ENCODE measurements at regions not wholly inside any gene's neighbourhood (a gene's known extent, or its start where the extent isn't known, plus 50 kb on each side); places are given as distances from the start of the nearest gene placed in this dataset.

- Histone ChIP-seq H3K9me3 (replicated peaks; ENCODE audit: insufficient read depth, low read length) (no peaks in the 10 kb centered on the region), H4K20me1 (ENCODE audit: insufficient read depth, low read length) (no peaks in the 10 kb centered on the region), H3K9ac (ENCODE audit: low read length) (no peak overlapping the region), H3K4me1 (ENCODE audit: low read length) (no peaks in the 10 kb centered on the region), H3K27me3 (replicated peaks; ENCODE audit: insufficient read depth, low read length) (no peaks in the 10 kb centered on the region), H3K27ac (ENCODE audit: low read length) (no peak overlapping the region), H3K4me2 (ENCODE audit: low read depth, low read length) (no peak overlapping the region), H3F3A (ENCODE audit: insufficient read depth, low read length) (no peaks in the 10 kb centered on the region), H3K9me2 (replicated peaks; ENCODE audit: insufficient read depth, low read length) (no peaks in the 10 kb centered on the region), H2AFZ (ENCODE audit: low read length) (no peak overlapping the region), H3K79me2 (ENCODE audit: low read length) (no peaks in the 10 kb centered on the region), H3K36me3 (replicated peaks; ENCODE audit: insufficient read depth, low read length) (no peaks in the 10 kb centered on the region), H3K4me3 (ENCODE audit: low read length) (no peak overlapping the region)
- no peak for TF ChIP-seq EZH2 (optimal IDR thresholded peaks at IDR 0.05; ENCODE audit: low read depth, low read length)
- no peak for TF ChIP-seq EZH2phosphoT487 (IDR thresholded peaks at IDR 0.05; ENCODE audit: low read length)
- no peak for TF ChIP-seq CTCF (IDR thresholded peaks at IDR 0.05; ENCODE audit: low read length)
- DNase-seq, result no peak
Measured at GRCh38 chr2:83238111-83238510, 1221.0 kb downstream of the SUCLG1 start.

- Histone ChIP-seq H3K4me2 (ENCODE audit: low read depth, low read length) (no peak overlapping the region), H3K27me3 (replicated peaks; ENCODE audit: insufficient read depth, low read length) (no peaks in the 10 kb centered on the region), H2AFZ (ENCODE audit: low read length) (no peak overlapping the region), H3F3A (ENCODE audit: insufficient read depth, low read length) (no peaks in the 10 kb centered on the region), H3K9me3 (replicated peaks; ENCODE audit: insufficient read depth, low read length) (no peaks in the 10 kb centered on the region), H3K79me2 (ENCODE audit: low read length) (no peaks in the 10 kb centered on the region), H3K9me2 (replicated peaks; ENCODE audit: insufficient read depth, low read length) (no peaks in the 10 kb centered on the region), H3K9ac (ENCODE audit: low read length) (no peak overlapping the region), H3K4me1 (ENCODE audit: low read length) (no peaks in the 10 kb centered on the region), H3K27ac (ENCODE audit: low read length) (no peak overlapping the region), H4K20me1 (ENCODE audit: insufficient read depth, low read length) (no peaks in the 10 kb centered on the region), H3K4me3 (ENCODE audit: low read length) (no peak overlapping the region), H3K36me3 (replicated peaks; ENCODE audit: insufficient read depth, low read length) (no peaks in the 10 kb centered on the region)
- no peak for DNase-seq
- TF ChIP-seq EZH2phosphoT487 (IDR thresholded peaks at IDR 0.05; ENCODE audit: low read length) (no peak), CTCF (IDR thresholded peaks at IDR 0.05; ENCODE audit: low read length) (no peak), EZH2 (optimal IDR thresholded peaks at IDR 0.05; ENCODE audit: low read depth, low read length) (no peak)
Measured at GRCh38 chr2:83234246-83234645, 1224.8 kb downstream of the SUCLG1 start.

- Histone ChIP-seq H3K4me3 (ENCODE audit: low read length) (no peak overlapping the region), H3K79me2 (ENCODE audit: low read length) (no peaks in the 10 kb centered on the region), H3K9ac (ENCODE audit: low read length) (no peak overlapping the region), H3K4me2 (ENCODE audit: low read depth, low read length) (no peak overlapping the region), H4K20me1 (ENCODE audit: insufficient read depth, low read length) (no peaks in the 10 kb centered on the region), H3K27ac (ENCODE audit: low read length) (no peak overlapping the region), H3K4me1 (ENCODE audit: low read length) (no peaks in the 10 kb centered on the region), H3K27me3 (replicated peaks; ENCODE audit: insufficient read depth, low read length) (no peaks in the 10 kb centered on the region), H3K9me3 (replicated peaks; ENCODE audit: insufficient read depth, low read length) (no peaks in the 10 kb centered on the region), H3K36me3 (replicated peaks; ENCODE audit: insufficient read depth, low read length) (no peaks in the 10 kb centered on the region), H3K9me2 (replicated peaks; ENCODE audit: insufficient read depth, low read length) (no peaks in the 10 kb centered on the region), H2AFZ (ENCODE audit: low read length) (no peak overlapping the region), H3F3A (ENCODE audit: insufficient read depth, low read length) (no peaks in the 10 kb centered on the region)
- DNase-seq, result no peak
- TF ChIP-seq EZH2phosphoT487 (IDR thresholded peaks at IDR 0.05; ENCODE audit: low read length), result no peak
Measured at GRCh38 chr2:83233781-83234180, 1225.3 kb downstream of the SUCLG1 start.

GRCh38 chr2:83233326-83233725 lies 1225.8 kb downstream of the SUCLG1 start:
- Histone ChIP-seq H3K4me1 (ENCODE audit: low read length) (no peaks in the 10 kb centered on the region), H3K27ac (ENCODE audit: low read length) (no peak overlapping the region), H3K9me3 (replicated peaks; ENCODE audit: insufficient read depth, low read length) (no peaks in the 10 kb centered on the region), H4K20me1 (ENCODE audit: insufficient read depth, low read length) (no peaks in the 10 kb centered on the region), H3K36me3 (replicated peaks; ENCODE audit: insufficient read depth, low read length) (no peaks in the 10 kb centered on the region), H2AFZ (ENCODE audit: low read length) (no peak overlapping the region), H3F3A (ENCODE audit: insufficient read depth, low read length) (no peaks in the 10 kb centered on the region), H3K4me3 (ENCODE audit: low read length) (no peak overlapping the region), H3K9ac (ENCODE audit: low read length) (no peak overlapping the region), H3K4me2 (ENCODE audit: low read depth, low read length) (no peak overlapping the region), H3K79me2 (ENCODE audit: low read length) (no peaks in the 10 kb centered on the region), H3K27me3 (replicated peaks; ENCODE audit: insufficient read depth, low read length) (no peaks in the 10 kb centered on the region), H3K9me2 (replicated peaks; ENCODE audit: insufficient read depth, low read length) (no peaks in the 10 kb centered on the region)
- TF ChIP-seq CTCF (IDR thresholded peaks at IDR 0.05; ENCODE audit: low read length), result no peak
- TF ChIP-seq EZH2phosphoT487 (IDR thresholded peaks at IDR 0.05; ENCODE audit: low read length), result no peak
- no peak for TF ChIP-seq EZH2 (optimal IDR thresholded peaks at IDR 0.05; ENCODE audit: low read depth, low read length)
- no peak for DNase-seq
